ENCODE measurements at regions not wholly inside any gene's neighbourhood (a gene's known extent, or its start where the extent isn't known, plus 50 kb on each side); places are given as distances from the start of the nearest gene placed in this dataset.

DNA sequence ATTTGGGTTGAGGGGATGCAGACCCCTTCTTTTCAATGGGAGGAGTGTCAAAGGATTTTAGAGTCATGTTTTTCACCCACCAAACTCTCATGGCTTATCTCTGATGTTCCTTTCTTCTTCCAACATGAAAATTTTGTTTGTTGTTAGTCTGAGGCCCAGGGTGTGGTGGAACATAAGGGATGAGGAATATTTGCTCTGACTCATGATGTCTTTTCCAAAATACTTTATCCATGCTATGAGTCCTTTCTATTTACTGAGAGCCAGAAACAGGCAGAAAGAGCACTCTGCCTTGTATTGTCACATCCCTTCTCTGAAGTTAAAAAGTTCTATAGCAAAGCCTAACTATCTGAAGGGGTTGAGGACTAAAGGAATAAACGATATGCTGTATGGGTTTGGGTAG, 61.6 kb upstream of the GYPA start:
- DNase-seq = no peak

- no peak for DNase-seq
These were observed 62.6 kb upstream of the GYPA start for GRCh38 chr4:144203155-144203554.

GRCh38 chr4:144204431-144204830, 63.9 kb upstream of the GYPA start:
- no peak for DNase-seq

DNA sequence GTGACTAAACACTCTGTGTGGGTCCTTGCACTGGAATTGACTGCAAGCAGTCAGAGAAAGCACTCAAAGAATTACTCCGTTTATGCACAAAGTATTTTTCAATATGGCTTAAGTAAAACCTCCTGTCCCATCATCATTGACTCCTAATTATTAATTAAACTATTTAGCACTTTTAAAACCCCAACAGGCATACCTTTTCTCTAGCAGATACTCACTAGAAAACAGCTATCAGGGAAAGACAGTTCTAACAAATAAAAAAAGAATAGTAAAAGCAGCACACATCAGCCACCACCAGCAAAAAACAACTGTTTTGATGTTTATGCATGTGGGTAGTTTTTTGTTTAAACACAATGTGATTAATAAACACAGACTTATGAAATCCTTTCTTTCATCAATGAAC, 66.2 kb upstream of the GYPA start:
- DNase-seq = no peak

GRCh38 chr4:144208074-144208473, 67.6 kb upstream of the GYPA start:
- DNase-seq = peak; percentile 1

GRCh38 chr4:144209491-144209890, 69.0 kb upstream of the GYPA start:
- no peak for DNase-seq

DNA sequence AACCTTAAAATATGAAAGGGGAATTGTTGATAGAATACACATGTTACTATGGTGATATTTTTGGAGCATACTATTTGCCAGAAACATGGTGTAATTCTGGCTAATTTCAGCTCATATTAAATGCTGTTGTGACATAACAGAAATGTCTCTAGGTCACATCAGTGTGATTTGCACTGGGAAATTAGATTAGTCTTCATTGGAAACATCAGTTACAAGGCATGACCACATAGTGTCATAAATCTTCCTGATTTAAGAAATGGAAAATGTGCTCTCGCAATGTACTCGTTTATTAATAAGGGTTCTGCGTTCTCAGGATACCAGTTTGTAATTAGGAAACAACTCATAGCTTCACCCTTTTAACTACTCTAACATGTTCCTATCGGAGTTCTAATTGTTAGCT, 72.9 kb upstream of the GYPA start:
- DNase-seq = no peak

DNA sequence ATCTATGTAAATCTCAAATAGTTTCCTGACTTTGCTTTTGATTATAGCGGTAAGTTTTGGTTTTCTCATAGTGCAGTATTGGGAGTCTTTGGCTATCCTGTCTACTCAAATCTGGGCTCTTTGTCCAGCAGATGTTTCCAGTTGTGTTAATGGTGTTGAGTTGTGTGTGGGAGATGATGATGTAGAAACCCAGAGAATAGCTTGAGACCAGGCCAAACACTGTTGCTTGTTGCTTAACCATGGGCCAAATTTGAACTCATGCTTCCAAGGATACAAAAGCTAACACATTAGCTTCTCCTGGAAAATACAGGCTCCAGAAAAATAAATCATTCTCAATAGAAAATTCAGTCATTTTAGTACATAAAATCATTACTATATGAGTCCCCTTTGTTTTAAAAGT, 82.6 kb upstream of the GYPA start:
- no peak for DNase-seq

DNA sequence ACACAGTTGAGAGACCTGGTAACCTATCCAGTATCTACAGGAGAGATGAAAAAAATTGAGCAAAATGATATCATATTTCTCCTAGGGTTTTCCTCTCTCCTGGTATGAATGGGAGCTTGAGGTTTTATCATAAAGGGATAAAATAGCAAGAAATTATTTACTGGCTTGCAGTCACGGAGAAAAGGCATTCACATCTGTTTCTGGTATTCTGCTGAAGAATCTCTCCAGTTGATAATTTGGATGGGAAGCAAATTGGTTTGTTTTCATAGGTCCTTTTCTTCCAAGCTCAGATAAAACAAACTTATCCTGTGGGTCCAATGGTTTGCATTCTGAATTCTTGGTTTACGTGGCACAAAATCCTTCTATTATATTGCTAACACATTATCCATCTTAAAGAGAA, 83.1 kb upstream of the GYPA start:
- DNase-seq = no peak

GRCh38 chr4:144259285-144259684, 118.8 kb upstream of the GYPA start:
- DNase-seq = no peak

GRCh38 chr4:144267084-144267483, 126.6 kb upstream of the GYPA start:
- no peak for DNase-seq

- DNase-seq = no peak
These were observed 140.2 kb upstream of the GYPA start for GRCh38 chr4:144280688-144281087.

DNA sequence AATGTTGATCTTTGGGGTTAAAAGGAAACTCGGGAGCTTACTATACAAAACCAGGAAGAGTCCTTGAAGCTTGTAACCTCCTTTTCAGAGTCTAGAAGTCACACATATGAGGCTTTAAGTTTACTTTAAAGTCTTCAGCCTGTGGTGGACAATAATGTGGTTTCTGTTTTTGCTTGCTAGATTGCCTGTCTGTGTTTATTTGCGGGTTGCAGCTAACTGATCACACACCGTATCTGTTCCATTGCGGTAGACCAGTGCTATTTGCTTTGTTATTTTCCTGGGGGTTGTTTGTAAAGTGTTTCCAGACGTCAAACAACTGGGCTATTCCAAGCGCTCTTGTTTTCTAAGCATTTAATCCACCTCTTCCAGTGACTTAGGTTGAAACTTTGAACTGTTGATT, 143.0 kb upstream of the GYPA start:
- DNase-seq = no peak

DNA sequence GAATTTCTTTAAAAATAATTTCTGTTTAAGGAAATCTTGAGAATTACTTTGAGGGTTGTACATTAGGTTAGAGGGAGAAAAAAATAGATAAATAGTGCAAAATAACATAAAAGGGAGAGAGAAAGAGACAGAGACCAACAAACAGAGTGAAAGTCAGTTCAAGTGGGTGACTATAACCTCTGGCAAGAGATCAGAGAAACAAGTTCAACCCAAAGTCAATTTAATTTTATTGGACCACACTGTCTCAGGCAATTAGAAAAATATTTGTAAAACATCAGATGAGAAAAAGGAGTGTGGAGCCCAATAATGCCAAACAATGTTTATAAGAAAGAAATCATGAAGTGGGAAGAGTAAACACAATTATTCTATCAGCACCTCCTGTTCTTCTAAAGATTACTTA, 143.5 kb upstream of the GYPA start:
- no peak for DNase-seq

DNA sequence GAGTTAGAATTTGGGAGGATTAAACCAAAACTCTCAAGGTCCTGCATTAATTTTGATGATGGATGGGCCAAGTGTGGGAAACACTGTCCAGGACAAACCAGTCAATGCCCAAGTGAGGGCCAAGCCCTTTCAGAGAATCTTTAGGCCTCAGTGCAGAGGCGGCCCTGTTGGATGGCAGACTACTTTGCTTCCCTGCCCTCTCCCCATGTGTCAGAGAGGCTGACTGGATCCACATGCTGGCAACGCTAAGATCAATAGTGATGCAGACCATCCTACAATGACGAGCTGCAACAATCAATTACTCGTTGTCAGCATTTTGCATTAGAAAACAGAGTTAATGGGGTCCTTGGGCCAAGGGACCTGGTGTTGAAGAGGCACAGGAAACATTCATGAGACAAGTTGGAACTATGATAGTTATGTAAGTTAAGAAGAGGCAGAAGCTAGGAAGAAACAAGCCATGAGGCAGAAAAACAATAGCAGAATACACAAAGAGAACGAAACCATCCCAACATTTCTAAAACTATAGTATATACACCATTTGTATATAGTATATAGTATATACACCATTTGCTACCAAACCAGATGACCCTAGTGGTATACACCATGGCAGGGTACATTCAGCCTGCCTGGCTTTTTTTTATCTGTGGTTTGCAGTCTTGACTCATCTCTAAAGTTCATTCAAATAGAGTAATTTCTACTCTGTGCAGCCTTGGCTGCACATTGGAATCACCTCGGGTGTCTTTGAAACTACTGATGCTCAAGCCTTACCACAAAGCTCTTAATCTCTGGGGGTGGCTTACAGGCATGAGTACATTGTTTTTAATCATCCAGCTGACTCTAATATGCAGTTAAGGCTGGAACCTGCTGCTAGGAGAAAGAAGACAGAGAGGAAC, 147.7 kb upstream of the GYPA start:
- DNase-seq = no peak

GRCh38 chr4:144289667-144290428, 149.3 kb upstream of the GYPA start:
- no peak for DNase-seq

GRCh38 chr4:144291164-144291563, 150.6 kb upstream of the GYPA start:
- no peak for DNase-seq

DNA sequence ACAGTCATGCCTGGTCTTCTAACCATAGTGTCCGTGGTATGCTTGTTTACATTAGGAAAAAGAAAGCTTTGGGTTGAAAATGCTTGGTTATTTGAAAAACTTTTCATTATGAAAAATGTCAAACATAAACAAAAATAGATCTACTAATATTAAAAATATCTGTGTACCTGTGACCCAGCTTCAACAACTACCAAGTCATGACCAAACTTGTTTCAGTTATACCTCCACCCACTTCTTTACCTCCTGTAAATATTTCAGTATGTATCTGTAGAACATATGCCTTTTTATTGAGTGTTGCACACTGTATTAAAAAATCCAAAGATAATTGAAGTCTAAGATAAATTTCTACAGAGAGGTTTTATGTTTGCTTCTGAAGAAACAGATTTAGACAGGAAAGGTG, 153.7 kb upstream of the GYPA start:
- no peak for DNase-seq

- no peak for DNase-seq
These were observed 154.9 kb upstream of the GYPA start for GRCh38 chr4:144295286-144295995.

DNA sequence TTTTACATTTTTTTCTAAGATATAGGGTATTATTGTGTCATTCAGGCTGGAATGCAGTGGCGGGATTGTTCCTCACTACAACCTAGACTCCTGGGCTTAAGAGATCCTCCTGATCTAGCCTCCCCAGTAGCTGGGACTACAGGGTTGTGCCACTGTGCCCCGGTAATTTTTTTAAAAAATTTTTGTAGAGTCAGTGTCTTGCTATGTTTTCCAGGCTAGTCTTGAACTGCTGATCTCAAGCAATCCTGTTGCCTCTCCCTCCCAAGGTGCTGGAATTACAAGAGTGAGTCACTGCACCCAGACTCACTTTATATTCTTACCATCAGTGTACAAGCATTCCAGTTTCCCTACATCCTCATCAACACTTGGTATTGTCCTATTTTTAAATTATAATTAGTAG, 156.4 kb upstream of the GYPA start:
- DNase-seq = no peak

DNA sequence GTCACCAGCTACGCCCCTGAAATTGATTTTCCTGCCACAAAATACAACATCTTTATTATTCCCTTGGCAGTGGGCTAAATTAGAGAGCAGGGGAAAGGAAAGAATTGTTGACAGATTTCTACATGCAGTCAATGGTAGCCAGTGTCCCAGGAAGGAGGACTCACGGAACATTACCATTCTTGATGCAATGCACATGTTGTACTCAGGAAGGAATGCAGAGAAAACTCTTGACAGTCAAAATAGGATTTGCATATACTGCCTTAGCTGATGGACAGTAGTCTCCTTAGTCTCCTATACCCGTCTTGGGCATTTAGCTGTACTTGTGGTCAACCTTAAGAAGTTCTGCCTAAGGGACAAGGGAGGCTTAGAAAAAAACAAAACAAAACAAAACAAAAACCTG, 158.0 kb upstream of the GYPA start:
- DNase-seq = no peak

DNA sequence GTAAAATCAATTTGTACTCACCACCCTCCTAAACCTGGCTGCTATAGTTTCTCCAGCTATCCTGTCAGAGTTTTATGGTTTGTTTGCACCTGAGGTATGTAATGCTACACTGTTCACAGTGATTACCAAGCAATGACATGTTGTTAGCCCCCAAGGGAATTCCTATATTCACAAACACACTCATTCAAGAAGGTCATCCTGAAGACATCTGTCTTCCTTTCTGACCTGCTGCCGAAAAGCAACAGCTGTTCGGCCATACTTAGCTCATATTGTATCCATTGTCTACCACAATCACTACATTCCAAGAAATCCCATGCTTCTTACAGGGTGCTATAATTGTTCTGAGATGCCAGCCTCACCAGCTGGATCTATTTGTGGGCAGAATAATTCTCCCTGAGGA, 160.1 kb upstream of the GYPA start:
- no peak for DNase-seq

GRCh38 chr4:144302704-144303536, 162.4 kb upstream of the GYPA start:
- no peak for DNase-seq
